Mesothelial cell of epicardium (in vitro differentiated cells): ENCODE measurements at regions not wholly inside any gene's neighbourhood (a gene's known extent, or its start where the extent isn't known, plus 50 kb on each side); places are given as distances from the start of the nearest gene placed in this dataset.

Experiments used
- DNase-seq, 2 experiments: peaks; one replicate each; pipeline ENCODE4 v3.0.0; 2021; ENCODE audit warnings: low spot score in 2 of 2; ENCODE audit not compliant: unreplicated experiment in 2 of 2
- H3K27ac Mint-ChIP-seq: 2 replicates; pipeline ENCODE4 v1.8.0; 2021; ENCODE audit warnings: mixed read lengths
- H3K27me3 Mint-ChIP-seq: 2 replicates; pipeline ENCODE4 v1.8.0; 2021; ENCODE audit warnings: low read depth, mixed read lengths
- H3K36me3 Mint-ChIP-seq: 2 replicates; pipeline ENCODE4 v1.8.0; 2021; ENCODE audit warnings: mixed read lengths
- H3K4me1 Mint-ChIP-seq: 2 replicates; pipeline ENCODE4 v1.8.0; 2021; ENCODE audit warnings: mixed read lengths
- H3K4me3 Mint-ChIP-seq: 2 replicates; pipeline ENCODE4 v1.8.0; 2021; ENCODE audit warnings: mild to moderate bottlenecking, moderate library complexity, mixed read lengths
- H3K9me3 Mint-ChIP-seq: 2 replicates; pipeline ENCODE4 v1.8.0; 2021; ENCODE audit warnings: mixed read lengths
- TF ChIP-seq, protein P1 (sequence below): fragments of 200-600 bp; sonication (generic); IDR thresholded peaks from one replicate; pipeline ENCODE4 v1.5.0; 2021; ENCODE audit warnings: antibody characterized with exemption; ENCODE audit not compliant: unreplicated experiment

DNA sequence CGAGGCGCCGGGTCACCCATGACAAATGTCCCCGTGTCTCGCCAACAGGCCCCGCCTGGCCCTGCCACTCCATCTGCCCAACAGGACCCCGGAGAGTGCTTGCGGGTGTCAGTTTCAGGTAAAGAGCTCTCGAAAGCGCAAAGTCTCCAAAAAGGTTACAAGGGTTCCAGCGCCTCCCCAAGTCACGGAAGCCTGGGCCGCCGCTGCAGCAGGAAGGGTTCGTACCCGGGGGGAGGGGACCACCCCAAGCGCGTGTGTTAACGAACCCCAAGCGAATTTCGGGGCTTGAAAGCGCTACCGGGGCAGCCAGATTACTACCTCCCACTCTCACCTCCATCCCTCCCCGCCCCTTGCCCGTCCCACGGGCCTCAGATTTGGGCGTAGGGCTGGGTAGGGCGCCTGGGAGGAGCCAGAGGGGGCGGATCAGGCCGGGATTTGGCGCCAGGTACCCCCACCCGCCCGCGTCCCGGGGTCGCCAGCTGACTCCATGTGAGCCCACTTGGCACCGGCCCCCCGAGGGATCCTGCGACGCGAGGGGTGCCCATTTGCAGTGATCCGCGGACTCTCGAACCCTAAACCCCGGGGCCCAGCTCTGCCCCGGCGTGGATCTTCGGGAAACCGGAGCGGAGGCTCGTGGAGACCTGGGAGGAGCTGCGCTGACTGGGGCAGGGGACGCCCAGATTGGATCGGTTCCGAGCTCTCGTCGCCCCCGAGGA lies 85.9 kb downstream of the NR2F2 start:
- no peak overlapping the region for H3K27ac Mint-ChIP-seq
- TF ChIP-seq, protein P1, sequence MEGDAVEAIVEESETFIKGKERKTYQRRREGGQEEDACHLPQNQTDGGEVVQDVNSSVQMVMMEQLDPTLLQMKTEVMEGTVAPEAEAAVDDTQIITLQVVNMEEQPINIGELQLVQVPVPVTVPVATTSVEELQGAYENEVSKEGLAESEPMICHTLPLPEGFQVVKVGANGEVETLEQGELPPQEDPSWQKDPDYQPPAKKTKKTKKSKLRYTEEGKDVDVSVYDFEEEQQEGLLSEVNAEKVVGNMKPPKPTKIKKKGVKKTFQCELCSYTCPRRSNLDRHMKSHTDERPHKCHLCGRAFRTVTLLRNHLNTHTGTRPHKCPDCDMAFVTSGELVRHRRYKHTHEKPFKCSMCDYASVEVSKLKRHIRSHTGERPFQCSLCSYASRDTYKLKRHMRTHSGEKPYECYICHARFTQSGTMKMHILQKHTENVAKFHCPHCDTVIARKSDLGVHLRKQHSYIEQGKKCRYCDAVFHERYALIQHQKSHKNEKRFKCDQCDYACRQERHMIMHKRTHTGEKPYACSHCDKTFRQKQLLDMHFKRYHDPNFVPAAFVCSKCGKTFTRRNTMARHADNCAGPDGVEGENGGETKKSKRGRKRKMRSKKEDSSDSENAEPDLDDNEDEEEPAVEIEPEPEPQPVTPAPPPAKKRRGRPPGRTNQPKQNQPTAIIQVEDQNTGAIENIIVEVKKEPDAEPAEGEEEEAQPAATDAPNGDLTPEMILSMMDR = no peak
- H3K27me3 Mint-ChIP-seq = peaks cover 98% of the 10 kb centered on the region
- no peaks in the 10 kb centered on the region for H3K36me3 Mint-ChIP-seq
- DNase-seq = no peak
- peaks cover 18% of the 10 kb centered on the region for H3K4me1 Mint-ChIP-seq
- no peaks in the 10 kb centered on the region for H3K9me3 Mint-ChIP-seq
- H3K4me3 Mint-ChIP-seq = peak overlapping the region; percentile 56

DNA sequence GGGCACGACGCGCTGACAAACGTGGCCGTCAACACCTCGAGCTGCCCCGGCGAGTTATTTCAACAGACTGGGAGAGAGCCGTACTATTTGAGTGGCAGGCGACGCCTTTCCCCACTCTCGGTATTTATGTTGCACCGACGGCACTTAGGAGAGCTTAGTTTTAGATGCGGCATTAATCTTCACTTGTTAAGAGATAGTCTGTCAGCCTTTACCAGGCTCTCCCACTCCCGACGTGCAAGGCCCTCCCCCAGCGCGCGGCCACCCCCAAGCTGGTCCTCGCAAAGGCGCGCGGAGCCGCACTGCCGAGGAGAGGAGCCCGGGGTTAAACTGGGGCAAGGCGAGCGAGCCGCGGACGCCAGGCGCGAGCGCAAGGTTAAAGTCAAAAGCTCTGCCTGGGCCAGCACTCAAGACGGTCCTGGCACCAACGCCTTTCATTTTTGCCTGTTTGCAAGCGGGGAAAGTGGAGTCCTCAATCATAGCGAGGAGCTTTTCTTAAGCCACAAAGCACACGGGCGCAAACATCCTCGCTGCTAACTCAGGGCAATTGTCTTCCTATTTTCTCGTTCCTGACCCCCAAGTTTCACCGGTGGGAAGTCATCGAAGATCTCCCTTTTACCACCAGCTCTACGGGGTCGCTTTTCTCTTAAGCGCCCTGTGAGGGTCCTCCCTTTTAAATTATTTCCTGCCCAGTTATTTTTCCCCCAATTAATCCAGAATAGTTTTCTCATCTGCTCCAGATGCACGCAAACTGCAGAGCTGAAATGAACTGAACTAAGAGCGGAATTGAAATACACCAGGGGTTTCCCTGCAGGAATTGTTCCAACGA lies 86.6 kb downstream of the NR2F2 start:
- H3K4me1 Mint-ChIP-seq = peaks cover 21% of the 10 kb centered on the region
- peaks cover 98% of the 10 kb centered on the region for H3K27me3 Mint-ChIP-seq
- H3K4me3 Mint-ChIP-seq = peak overlapping the region; percentile 48
- H3K27ac Mint-ChIP-seq = no peak overlapping the region
- no peaks in the 10 kb centered on the region for H3K9me3 Mint-ChIP-seq
- no peaks in the 10 kb centered on the region for H3K36me3 Mint-ChIP-seq
- TF ChIP-seq, protein P1 = no peak
- DNase-seq = no peak

DNA sequence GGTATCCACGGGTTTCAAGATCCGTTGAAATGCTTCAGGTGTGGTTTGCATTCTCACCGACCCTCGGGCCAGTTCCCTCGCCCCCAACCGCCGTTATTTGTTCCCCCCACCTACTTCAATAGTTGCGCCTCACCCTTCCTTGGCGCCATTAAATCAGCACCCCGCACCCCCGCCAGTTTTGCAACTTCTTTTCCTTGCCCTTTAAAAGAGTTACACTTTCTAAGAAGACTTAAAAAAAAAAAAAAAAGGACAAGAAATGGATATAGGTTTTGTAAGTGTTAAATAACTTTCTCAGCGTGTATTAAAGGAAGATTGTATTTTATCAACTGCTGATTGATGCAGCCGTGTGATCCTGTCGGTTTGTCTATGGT lies 87.2 kb downstream of the NR2F2 start:
- Mint-ChIP-seq H3K4me3 (no peak overlapping the region), H3K4me1 (peaks cover 21% of the 10 kb centered on the region), H3K27ac (no peak overlapping the region), H3K9me3 (no peaks in the 10 kb centered on the region), H3K36me3 (no peaks in the 10 kb centered on the region), H3K27me3 (peaks cover 98% of the 10 kb centered on the region)
- DNase-seq = no peak
- TF ChIP-seq, protein P1 = no peak

DNA sequence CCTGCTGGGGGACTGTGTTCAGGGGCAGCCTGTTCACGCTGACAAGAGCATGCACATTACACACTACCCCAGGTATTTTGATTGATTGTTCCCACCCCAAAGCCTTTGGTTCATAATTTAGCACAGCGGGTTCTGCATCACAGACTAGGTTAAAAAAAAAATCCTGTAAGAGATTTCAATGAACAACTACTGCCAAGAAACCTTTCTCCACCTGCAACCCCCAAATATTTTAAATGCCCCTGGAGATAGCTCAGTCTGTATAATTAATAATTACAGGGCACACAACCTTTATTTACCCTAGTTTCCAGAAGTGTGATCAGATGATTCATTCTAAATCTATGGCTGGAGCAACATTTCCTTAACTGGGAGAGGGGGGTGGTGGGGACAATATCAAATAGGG lies 87.6 kb downstream of the NR2F2 start:
- H3K36me3 Mint-ChIP-seq = no peaks in the 10 kb centered on the region
- no peaks in the 10 kb centered on the region for H3K9me3 Mint-ChIP-seq
- H3K27me3 Mint-ChIP-seq = peaks cover 96% of the 10 kb centered on the region
- H3K4me3 Mint-ChIP-seq = no peak overlapping the region
- DNase-seq = no peak
- TF ChIP-seq, protein P1 = no peak
- no peak overlapping the region for H3K27ac Mint-ChIP-seq
- peaks cover 21% of the 10 kb centered on the region for H3K4me1 Mint-ChIP-seq

GRCh38 chr15:96421178-96421601 lies 90.7 kb downstream of the NR2F2 start:
- H3K27me3 Mint-ChIP-seq = peaks cover 93% of the 10 kb centered on the region

More at GRCh38 chr15:96421178-96421601, 90.7 kb downstream of the NR2F2 start:
- DNase-seq = no peak
- Mint-ChIP-seq H3K36me3 (no peaks in the 10 kb centered on the region), H3K27ac (no peak overlapping the region), H3K4me3 (no peak overlapping the region), H3K9me3 (peaks cover 4% of the 10 kb centered on the region), H3K4me1 (peaks cover 15% of the 10 kb centered on the region)
- TF ChIP-seq, protein P1 = no peak
